ENCODE measurements at regions not wholly inside any gene's neighbourhood (a gene's known extent, or its start where the extent isn't known, plus 50 kb on each side); places are given as distances from the start of the nearest gene placed in this dataset.

DNA sequence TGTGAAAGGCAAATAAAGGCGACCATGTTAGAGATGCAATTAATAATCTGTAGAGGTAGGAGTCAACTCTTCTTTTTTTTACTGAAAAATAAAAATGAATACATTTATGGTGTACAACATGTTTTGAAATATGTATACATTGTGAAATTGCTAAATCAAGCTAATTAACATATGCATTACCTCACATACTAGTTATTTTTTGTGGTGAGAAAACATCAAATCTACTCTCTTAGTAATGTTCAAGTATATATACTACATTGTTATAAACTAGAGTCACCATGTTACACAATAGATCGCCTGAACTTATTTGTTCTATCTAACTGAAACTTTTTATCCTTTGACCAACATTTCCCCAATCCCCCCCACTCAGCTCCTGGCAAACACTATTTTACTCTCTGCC is 143.2 kb downstream of the POU4F1 start:
- H2AK5ac ChIP-seq (ENCODE audit: low read depth, low read length): no peak overlapping the region
- H2BK120ac ChIP-seq (ENCODE audit: low read depth, low read length): no peak overlapping the region
- H2BK15ac ChIP-seq (ENCODE audit: low read length): no peak overlapping the region
- no peaks in the 10 kb centered on the region for H3K27me3 ChIP-seq (ENCODE audit: control insufficient read depth in 3 of 3, insufficient read depth in 3 of 3, low read depth in 1 of 3, low read length in 3 of 3)
- H3K27ac ChIP-seq (replicated peaks; ENCODE audit: low read length): no peak overlapping the region
- H3K9ac ChIP-seq (ENCODE audit: low read depth, low read length, poor library complexity): no peak overlapping the region
- no peak overlapping the region for H3K4me2 ChIP-seq (ENCODE audit: insufficient read depth, low read length, poor library complexity, severe bottlenecking)
- H2BK5ac ChIP-seq (ENCODE audit: low read length): no peak overlapping the region
- no peak for DNase-seq (ENCODE audit: low spot score)
- WGBS, 2 donors (ENCODE audit: extremely low coverage in 2 of 2, insufficient read length in 2 of 2, insufficient replicate concordance in 1 of 2): no CpG with 5 or more reads among the region's 2 CpGs
- H2BK12ac ChIP-seq (ENCODE audit: low read length): no peak overlapping the region
- H3K18ac ChIP-seq (ENCODE audit: low read length): no peak overlapping the region
- H3K9me3 ChIP-seq (replicated peaks in 1 of 2; ENCODE audit: control insufficient read depth in 2 of 2, insufficient read depth in 1 of 2, low read depth in 1 of 2, low read length in 2 of 2): no peaks in the 10 kb centered on the region
- no peak overlapping the region for H4K8ac ChIP-seq (ENCODE audit: low read depth, low read length)
- H3K36me3 ChIP-seq (replicated peaks in 1 of 2; ENCODE audit: control insufficient read depth in 2 of 2, insufficient read depth in 2 of 2, low read length in 2 of 2): no peaks in the 10 kb centered on the region
- no peaks in the 10 kb centered on the region for H3K79me1 ChIP-seq (ENCODE audit: low read depth, low read length)
- no peak overlapping the region for H3K23ac ChIP-seq (ENCODE audit: low read depth, low read length, poor library complexity)
- H2AFZ ChIP-seq (ENCODE audit: low read length): no peak overlapping the region
- no peak overlapping the region for H3K4ac ChIP-seq (ENCODE audit: low read length)
- no peak overlapping the region for H3K4me3 ChIP-seq (ENCODE audit: low read length in 2 of 2)
- no peaks in the 10 kb centered on the region for H3K4me1 ChIP-seq (ENCODE audit: control insufficient read depth in 2 of 2, insufficient read depth in 1 of 2, low read depth in 1 of 2, low read length in 2 of 2)
- H3K14ac ChIP-seq (ENCODE audit: low read length): no peak overlapping the region
- H4K91ac ChIP-seq (ENCODE audit: low read depth, low read length, poor library complexity): no peak overlapping the region

GRCh38 chr13:78443839-78444238 is 159.5 kb downstream of the POU4F1 start:
- H3K14ac ChIP-seq (ENCODE audit: low read length): no peak overlapping the region
- no peak overlapping the region for H3K4me3 ChIP-seq (ENCODE audit: low read length in 2 of 2)
- no peak overlapping the region for H4K91ac ChIP-seq (ENCODE audit: low read depth, low read length, poor library complexity)
- H3K79me1 ChIP-seq (ENCODE audit: low read depth, low read length): no peaks in the 10 kb centered on the region
- H3K9me3 ChIP-seq (replicated peaks in 1 of 2; ENCODE audit: control insufficient read depth in 2 of 2, insufficient read depth in 1 of 2, low read depth in 1 of 2, low read length in 2 of 2): no peaks in the 10 kb centered on the region
- H2BK12ac ChIP-seq (ENCODE audit: low read length): no peak overlapping the region
- H3K4me1 ChIP-seq (ENCODE audit: control insufficient read depth in 2 of 2, insufficient read depth in 1 of 2, low read depth in 1 of 2, low read length in 2 of 2): no peaks in the 10 kb centered on the region
- H3K27me3 ChIP-seq (ENCODE audit: control insufficient read depth in 3 of 3, insufficient read depth in 3 of 3, low read depth in 1 of 3, low read length in 3 of 3): no peaks in the 10 kb centered on the region
- no peak overlapping the region for H3K23ac ChIP-seq (ENCODE audit: low read depth, low read length, poor library complexity)
- no peak overlapping the region for H3K18ac ChIP-seq (ENCODE audit: low read length)
- WGBS, 2 donors (ENCODE audit: extremely low coverage in 2 of 2, insufficient read length in 2 of 2, insufficient replicate concordance in 1 of 2): no CpG with 5 or more reads among the region's 4 CpGs
- DNase-seq (ENCODE audit: low spot score): no peak
- no peak overlapping the region for H3K27ac ChIP-seq (replicated peaks; ENCODE audit: low read length)
- no peak overlapping the region for H3K4ac ChIP-seq (ENCODE audit: low read length)
- no peak overlapping the region for H3K4me2 ChIP-seq (ENCODE audit: insufficient read depth, low read length, poor library complexity, severe bottlenecking)
- H2AFZ ChIP-seq (ENCODE audit: low read length): no peak overlapping the region
- H3K9ac ChIP-seq (ENCODE audit: low read depth, low read length, poor library complexity): no peak overlapping the region
- no peak overlapping the region for H4K8ac ChIP-seq (ENCODE audit: low read depth, low read length)
- no peak overlapping the region for H2BK15ac ChIP-seq (ENCODE audit: low read length)
- no peaks in the 10 kb centered on the region for H3K36me3 ChIP-seq (replicated peaks in 1 of 2; ENCODE audit: control insufficient read depth in 2 of 2, insufficient read depth in 2 of 2, low read length in 2 of 2)
- H2AK5ac ChIP-seq (ENCODE audit: low read depth, low read length): no peak overlapping the region
- H2BK5ac ChIP-seq (ENCODE audit: low read length): no peak overlapping the region
- no peak overlapping the region for H2BK120ac ChIP-seq (ENCODE audit: low read depth, low read length)

GRCh38 chr13:78437781-78438180 is 165.6 kb downstream of the POU4F1 start:
- Histone ChIP-seq H3K4ac (ENCODE audit: low read length) (no peak overlapping the region), H3K9me3 (replicated peaks in 1 of 2; ENCODE audit: control insufficient read depth in 2 of 2, insufficient read depth in 1 of 2, low read depth in 1 of 2, low read length in 2 of 2) (no peaks in the 10 kb centered on the region), H2BK120ac (ENCODE audit: low read depth, low read length) (no peak overlapping the region), H3K4me1 (ENCODE audit: control insufficient read depth in 2 of 2, insufficient read depth in 1 of 2, low read depth in 1 of 2, low read length in 2 of 2) (no peaks in the 10 kb centered on the region), H2BK12ac (ENCODE audit: low read length) (no peak overlapping the region), H3K23ac (ENCODE audit: low read depth, low read length, poor library complexity) (no peak overlapping the region), H4K8ac (ENCODE audit: low read depth, low read length) (no peak overlapping the region), H3K4me2 (ENCODE audit: insufficient read depth, low read length, poor library complexity, severe bottlenecking) (no peak overlapping the region), H3K9ac (ENCODE audit: low read depth, low read length, poor library complexity) (no peak overlapping the region), H3K79me1 (ENCODE audit: low read depth, low read length) (no peaks in the 10 kb centered on the region), H3K18ac (ENCODE audit: low read length) (no peak overlapping the region), H3K36me3 (replicated peaks in 1 of 2; ENCODE audit: control insufficient read depth in 2 of 2, insufficient read depth in 2 of 2, low read length in 2 of 2) (no peaks in the 10 kb centered on the region), H3K4me3 (ENCODE audit: low read length in 2 of 2) (no peak overlapping the region), H2AFZ (ENCODE audit: low read length) (no peak overlapping the region), H2BK5ac (ENCODE audit: low read length) (no peak overlapping the region), H3K14ac (ENCODE audit: low read length) (no peak overlapping the region), H2BK15ac (ENCODE audit: low read length) (no peak overlapping the region), H3K27ac (replicated peaks; ENCODE audit: low read length) (no peak overlapping the region), H2AK5ac (ENCODE audit: low read depth, low read length) (no peak overlapping the region), H4K91ac (ENCODE audit: low read depth, low read length, poor library complexity) (no peak overlapping the region), H3K27me3 (ENCODE audit: control insufficient read depth in 3 of 3, insufficient read depth in 3 of 3, low read depth in 1 of 3, low read length in 3 of 3) (no peaks in the 10 kb centered on the region)
- DNase-seq (ENCODE audit: low spot score): no peak
- WGBS, 2 donors (ENCODE audit: extremely low coverage in 2 of 2, insufficient read length in 2 of 2, insufficient replicate concordance in 1 of 2): no CpG with 5 or more reads among the region's 4 CpGs

DNA sequence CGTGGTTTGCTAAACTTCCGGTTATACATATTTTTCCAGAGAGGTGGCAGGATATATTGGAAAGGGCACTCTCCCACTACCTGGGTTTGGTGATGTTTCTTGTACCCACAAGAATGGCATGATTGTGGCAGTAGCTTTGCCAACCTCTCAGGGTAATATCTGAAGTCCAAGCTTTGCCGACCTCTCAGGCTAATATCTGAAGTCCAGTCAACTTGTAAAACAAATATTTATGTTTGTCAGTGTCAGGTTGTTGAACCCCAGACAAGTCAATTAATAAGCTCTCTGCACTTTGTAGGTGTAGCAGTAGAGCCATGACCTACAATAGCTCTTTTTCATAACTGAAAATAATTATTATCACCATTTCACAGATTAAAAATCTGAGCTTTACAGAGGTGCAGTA is 167.0 kb downstream of the POU4F1 start:
- Histone ChIP-seq H2BK12ac (ENCODE audit: low read length) (no peak overlapping the region), H3K14ac (ENCODE audit: low read length) (no peak overlapping the region), H3K4me3 (ENCODE audit: low read length in 2 of 2) (no peak overlapping the region), H3K79me1 (ENCODE audit: low read depth, low read length) (no peaks in the 10 kb centered on the region), H3K27ac (replicated peaks; ENCODE audit: low read length) (no peak overlapping the region), H2AFZ (ENCODE audit: low read length) (no peak overlapping the region), H3K4ac (ENCODE audit: low read length) (no peak overlapping the region), H2BK15ac (ENCODE audit: low read length) (no peak overlapping the region), H3K4me1 (ENCODE audit: control insufficient read depth in 2 of 2, insufficient read depth in 1 of 2, low read depth in 1 of 2, low read length in 2 of 2) (peaks cover 0 to 3% of the 10 kb centered on the region in 2 donors), H3K4me2 (ENCODE audit: insufficient read depth, low read length, poor library complexity, severe bottlenecking) (no peak overlapping the region), H2AK5ac (ENCODE audit: low read depth, low read length) (no peak overlapping the region), H2BK5ac (ENCODE audit: low read length) (no peak overlapping the region), H2BK120ac (ENCODE audit: low read depth, low read length) (no peak overlapping the region), H3K23ac (ENCODE audit: low read depth, low read length, poor library complexity) (no peak overlapping the region), H3K9ac (ENCODE audit: low read depth, low read length, poor library complexity) (no peak overlapping the region), H4K8ac (ENCODE audit: low read depth, low read length) (no peak overlapping the region), H3K27me3 (ENCODE audit: control insufficient read depth in 3 of 3, insufficient read depth in 3 of 3, low read depth in 1 of 3, low read length in 3 of 3) (no peaks in the 10 kb centered on the region), H3K18ac (ENCODE audit: low read length) (no peak overlapping the region), H4K91ac (ENCODE audit: low read depth, low read length, poor library complexity) (no peak overlapping the region), H3K36me3 (replicated peaks in 1 of 2; ENCODE audit: control insufficient read depth in 2 of 2, insufficient read depth in 2 of 2, low read length in 2 of 2) (no peaks in the 10 kb centered on the region), H3K9me3 (replicated peaks in 1 of 2; ENCODE audit: control insufficient read depth in 2 of 2, insufficient read depth in 1 of 2, low read depth in 1 of 2, low read length in 2 of 2) (no peaks in the 10 kb centered on the region)
- no CpG with 5 or more reads among the region's 3 CpGs for WGBS, 2 donors (ENCODE audit: extremely low coverage in 2 of 2, insufficient read length in 2 of 2, insufficient replicate concordance in 1 of 2)
- DNase-seq (ENCODE audit: low spot score): no peak
